Coronary artery (tissue), 2 donors: ENCODE measurements at regions not wholly inside any gene's neighbourhood (a gene's known extent, or its start where the extent isn't known, plus 50 kb on each side); places are given as distances from the start of the nearest gene placed in this dataset.

Source experiments
- DNase-seq: peaks from one replicate; pipeline ENCODE4 v3.0.0-alpha.2; 2017; ENCODE audit warnings: low spot score
- H3K27ac ChIP-seq, 2 donors: fragments of 200-600 bp; sonication (generic); one replicate each; pipeline ENCODE4 v1.5.1; 2016 to 2019
- H3K4me3 ChIP-seq: fragments of 200-600 bp; sonication (generic); 2 replicates; pipeline ENCODE4 v1.5.1; 2016; ENCODE audit warnings: mild to moderate bottlenecking, moderate library complexity
- CTCF ChIP-seq: fragments of 200-600 bp; sonication (generic); IDR thresholded peaks from one replicate; pipeline ENCODE4 v1.5.1; 2019; ENCODE audit warnings: antibody characterized with exemption

- TF ChIP-seq CTCF = no peak
- Histone ChIP-seq H3K27ac (no peak overlapping the region), H3K4me3 (no peak overlapping the region)
- no peak for DNase-seq
Observed at GRCh38 chr5:4418084-4418483, 722.0 kb upstream of the ADAMTS16 start.

- no peak for TF ChIP-seq CTCF
- no peak for DNase-seq
Observed at GRCh38 chr5:4419281-4419680, 720.8 kb upstream of the ADAMTS16 start.

GRCh38 chr5:4420177-4420576 is 720.0 kb upstream of the ADAMTS16 start:
- no peak for DNase-seq
- no peak overlapping the region for H3K4me3 ChIP-seq
- no peak for TF ChIP-seq CTCF
- H3K27ac ChIP-seq = no peak overlapping the region

More at GRCh38 chr5:4419281-4419680, 720.8 kb upstream of the ADAMTS16 start:
- H3K27ac ChIP-seq = no peak overlapping the region
- no peak overlapping the region for H3K4me3 ChIP-seq

- no peak for TF ChIP-seq CTCF
- DNase-seq = no peak
- Histone ChIP-seq H3K27ac (no peak overlapping the region), H3K4me3 (no peak overlapping the region)
Observed at GRCh38 chr5:4420681-4421080, 719.4 kb upstream of the ADAMTS16 start.

GRCh38 chr5:4422247-4422646 is 717.9 kb upstream of the ADAMTS16 start:
- TF ChIP-seq CTCF = no peak
- H3K27ac ChIP-seq = no peak overlapping the region
- no peak overlapping the region for H3K4me3 ChIP-seq
- no peak for DNase-seq

- no peak for DNase-seq
- Histone ChIP-seq H3K4me3 (no peak overlapping the region), H3K27ac (no peak overlapping the region)
- no peak for TF ChIP-seq CTCF
Observed at GRCh38 chr5:4424895-4425294, 715.2 kb upstream of the ADAMTS16 start.

- H3K4me3 ChIP-seq = no peak overlapping the region
- DNase-seq = no peak
- TF ChIP-seq CTCF = no peak
- no peak overlapping the region for H3K27ac ChIP-seq
Observed at GRCh38 chr5:4440536-4440935, 699.6 kb upstream of the ADAMTS16 start.
